Endothelial cell of umbilical vein (primary cell): ENCODE measurements at regions not wholly inside any gene's neighbourhood (a gene's known extent, or its start where the extent isn't known, plus 50 kb on each side); places are given as distances from the start of the nearest gene placed in this dataset.

Experiments used
- GATA2 ChIP-seq: IDR thresholded peaks from 2 replicates; pipeline ENCODE4 v1.7.0; 2011; ENCODE audit warnings: low read depth, mild to moderate bottlenecking, moderate library complexity, mixed read lengths, low read length; ENCODE audit not compliant: insufficient read length, insufficient read depth
- POLR2A ChIP-seq: IDR thresholded peaks from 2 replicates; pipeline ENCODE4 v1.6.1; 2012; ENCODE audit warnings: low read depth, mild to moderate bottlenecking, control low read depth, low read length
- TF ChIP-seq, protein P1 (sequence below), 2 donors: IDR thresholded peaks; 1 replicate in 1 of 2; 2 replicates in 1 of 2; pipeline ENCODE4 v1.5.1; 2011; ENCODE audit warnings: low read length in 2 of 2, mild to moderate bottlenecking in 2 of 2, moderate library complexity in 2 of 2, control low read depth in 1 of 2, inconsistent platforms in 1 of 2, low read depth in 1 of 2; ENCODE audit not compliant: insufficient read depth in 1 of 2; ENCODE audit errors: extremely low read depth in 1 of 2

DNA sequence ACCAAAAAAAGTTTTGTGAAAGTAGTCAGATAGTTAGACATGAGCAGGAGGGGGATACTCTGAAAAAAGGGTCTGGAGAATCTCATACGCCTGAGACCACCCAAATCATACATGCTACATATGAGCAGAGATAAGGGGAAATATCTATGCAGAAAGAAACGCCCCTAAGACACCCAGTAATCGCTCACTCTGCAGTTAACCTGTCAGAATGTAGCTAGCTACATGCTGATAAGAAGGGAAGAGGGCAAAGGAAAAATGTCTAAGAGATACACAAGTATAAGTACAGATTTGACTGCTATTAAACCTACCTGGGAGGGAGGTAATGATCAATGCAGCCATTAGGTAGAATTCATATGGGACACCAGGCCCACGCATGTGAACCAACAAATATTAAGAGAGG, 1159.5 kb upstream of the PCDH10 start:
- no peak for TF ChIP-seq POLR2A
- TF ChIP-seq, protein P1, sequence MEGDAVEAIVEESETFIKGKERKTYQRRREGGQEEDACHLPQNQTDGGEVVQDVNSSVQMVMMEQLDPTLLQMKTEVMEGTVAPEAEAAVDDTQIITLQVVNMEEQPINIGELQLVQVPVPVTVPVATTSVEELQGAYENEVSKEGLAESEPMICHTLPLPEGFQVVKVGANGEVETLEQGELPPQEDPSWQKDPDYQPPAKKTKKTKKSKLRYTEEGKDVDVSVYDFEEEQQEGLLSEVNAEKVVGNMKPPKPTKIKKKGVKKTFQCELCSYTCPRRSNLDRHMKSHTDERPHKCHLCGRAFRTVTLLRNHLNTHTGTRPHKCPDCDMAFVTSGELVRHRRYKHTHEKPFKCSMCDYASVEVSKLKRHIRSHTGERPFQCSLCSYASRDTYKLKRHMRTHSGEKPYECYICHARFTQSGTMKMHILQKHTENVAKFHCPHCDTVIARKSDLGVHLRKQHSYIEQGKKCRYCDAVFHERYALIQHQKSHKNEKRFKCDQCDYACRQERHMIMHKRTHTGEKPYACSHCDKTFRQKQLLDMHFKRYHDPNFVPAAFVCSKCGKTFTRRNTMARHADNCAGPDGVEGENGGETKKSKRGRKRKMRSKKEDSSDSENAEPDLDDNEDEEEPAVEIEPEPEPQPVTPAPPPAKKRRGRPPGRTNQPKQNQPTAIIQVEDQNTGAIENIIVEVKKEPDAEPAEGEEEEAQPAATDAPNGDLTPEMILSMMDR (IDR thresholded peaks at IDR 0.05; ENCODE audit: extremely low read depth in 1 of 2, insufficient read depth in 1 of 2, low read depth in 1 of 2, low read length in 2 of 2), result no peak
- no peak for TF ChIP-seq GATA2
